CD4-positive, alpha-beta T cell treated with Interleukin-1 beta for 1 hour (primary cell): ENCODE measurements at regions not wholly inside any gene's neighbourhood (a gene's known extent, or its start where the extent isn't known, plus 50 kb on each side); places are given as distances from the start of the nearest gene placed in this dataset.
"Not testable (repeated sequence)": the region's sequence is repeated elsewhere in the genome, so short reads cannot be mapped to it uniquely, and the experiment has no call there.

Source experiments
- DNase-seq, 2 donors: peaks; one replicate each; pipeline ENCODE4 v3.0.0-alpha.2; 2020 to 2022

DNA sequence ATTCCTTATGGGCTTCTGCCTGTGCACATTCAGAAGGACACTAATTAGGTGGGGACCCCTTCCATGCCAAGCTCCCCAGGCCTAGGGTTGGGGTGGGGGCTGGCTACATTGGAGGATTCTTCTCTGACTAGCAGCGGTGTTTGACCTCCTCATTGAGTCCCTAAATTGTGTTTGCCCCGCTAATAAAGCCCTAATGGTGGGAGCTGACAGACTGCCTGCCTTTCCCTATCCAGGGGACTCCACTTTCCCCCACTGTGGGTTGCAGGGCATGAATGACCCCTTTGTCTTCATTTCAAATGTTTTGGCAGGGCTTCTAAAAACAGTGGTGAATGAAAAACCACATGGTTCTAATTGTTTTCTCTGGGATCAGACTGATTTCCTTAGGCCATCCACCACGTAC lies 476.8 kb upstream of the CDH11 start:
- DNase-seq = no peak

DNA sequence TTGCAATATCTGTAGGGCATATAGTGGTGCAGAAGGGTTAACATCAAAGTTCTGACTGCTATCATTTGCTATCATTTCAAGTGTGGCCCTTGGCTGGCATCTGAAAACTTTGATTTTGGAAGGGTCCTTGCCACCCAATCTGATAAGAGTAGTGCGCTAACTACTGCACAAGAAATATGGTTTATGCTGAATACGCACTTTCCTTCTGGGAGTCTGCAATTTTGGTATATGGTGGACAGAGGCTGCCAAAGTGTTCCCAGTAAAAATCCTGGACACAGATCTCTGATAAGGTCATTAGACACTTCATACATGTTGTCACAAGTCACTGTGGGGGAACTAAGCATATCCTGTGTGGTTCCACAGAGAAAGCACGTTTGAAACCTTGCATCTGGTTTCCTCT lies 461.6 kb upstream of the CDH11 start:
- no peak for DNase-seq

DNA sequence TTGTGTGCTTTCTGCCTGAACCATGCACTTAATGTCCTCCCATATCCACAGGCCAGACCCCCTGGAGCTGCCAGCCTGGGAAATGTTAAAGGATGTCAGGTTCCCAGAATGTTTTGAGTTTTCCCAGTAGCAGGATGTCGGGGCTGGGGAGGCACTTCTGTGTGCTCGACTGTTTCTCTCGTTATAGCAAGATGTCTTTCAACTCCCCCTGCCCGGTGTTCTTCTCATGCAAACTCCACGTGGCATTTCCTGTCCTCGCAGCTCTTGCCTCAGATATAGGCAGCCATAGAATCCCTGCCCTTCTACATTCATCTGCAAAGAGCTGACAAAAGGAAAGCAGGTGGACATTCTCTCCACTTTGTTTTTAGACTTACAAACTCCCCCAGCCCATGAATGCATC lies 457.2 kb upstream of the CDH11 start:
- DNase-seq = no peak

DNA sequence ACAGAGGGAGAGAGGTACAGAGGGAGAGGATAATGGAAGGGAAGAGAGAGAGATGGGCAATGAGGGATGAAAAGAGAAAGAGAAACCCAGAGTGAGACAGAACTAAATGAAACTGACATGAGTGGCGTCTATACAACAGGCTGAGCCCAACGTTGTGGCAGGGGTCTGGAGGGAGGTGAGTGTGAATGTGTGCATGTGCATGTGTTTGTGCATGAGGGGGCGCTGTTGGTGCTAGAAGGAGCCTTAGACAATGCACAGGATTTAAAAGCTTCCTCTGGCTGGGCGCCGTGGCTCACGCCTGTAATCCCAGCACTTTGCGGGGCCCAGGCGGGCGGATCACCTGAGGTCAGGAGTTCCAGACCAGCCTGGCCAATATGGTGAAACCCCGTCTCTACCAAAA lies 454.8 kb upstream of the CDH11 start:
- no peak for DNase-seq

DNA sequence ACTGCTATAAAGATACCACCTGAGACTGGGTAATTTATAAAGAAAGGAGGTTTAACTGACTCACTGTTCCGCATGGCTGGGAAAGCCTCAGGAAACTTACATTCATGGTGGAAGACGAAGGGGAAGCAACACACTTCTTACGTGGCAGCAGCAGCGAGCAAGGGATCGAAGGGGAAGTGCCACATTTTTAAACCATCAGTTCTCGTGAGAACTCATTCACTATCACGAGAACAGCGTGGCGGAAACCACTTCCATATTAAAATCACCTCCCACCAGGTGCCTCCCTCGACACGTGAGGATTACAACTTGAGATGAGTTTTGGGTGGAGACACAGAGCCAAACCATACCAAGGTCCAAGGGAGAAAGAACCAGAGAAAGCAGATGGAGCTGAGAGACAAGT lies 454.3 kb upstream of the CDH11 start:
- no peak for DNase-seq

DNA sequence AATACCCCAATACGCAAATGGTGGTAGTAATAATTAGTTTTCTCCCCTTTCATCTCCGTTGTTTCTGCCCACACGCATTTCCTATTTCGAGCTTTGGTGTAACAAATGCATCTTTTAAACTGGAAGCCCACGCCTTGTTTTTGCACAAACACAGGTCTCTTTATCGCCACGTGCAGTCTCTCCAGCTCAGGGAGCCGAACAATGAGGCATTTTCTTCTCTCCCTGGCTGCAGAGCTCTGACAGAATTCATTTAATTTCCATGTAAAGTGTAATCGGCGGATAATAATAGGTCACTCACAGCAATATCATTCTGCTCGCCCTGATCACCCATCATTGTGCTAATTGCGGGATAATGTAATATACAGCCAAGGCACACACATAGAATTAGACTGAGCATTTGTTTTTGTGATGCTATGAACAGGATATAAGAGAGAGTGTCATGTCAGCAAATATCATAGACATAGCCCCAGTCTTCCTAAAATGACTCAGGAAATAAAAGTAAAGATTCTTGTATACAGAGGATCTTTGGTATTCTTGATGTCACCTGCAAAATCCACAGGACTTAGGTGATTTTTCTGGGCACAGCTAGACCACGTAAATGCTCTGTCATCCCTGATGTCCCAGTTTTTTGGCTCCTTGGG lies 452.6 kb upstream of the CDH11 start:
- no peak for DNase-seq

DNA sequence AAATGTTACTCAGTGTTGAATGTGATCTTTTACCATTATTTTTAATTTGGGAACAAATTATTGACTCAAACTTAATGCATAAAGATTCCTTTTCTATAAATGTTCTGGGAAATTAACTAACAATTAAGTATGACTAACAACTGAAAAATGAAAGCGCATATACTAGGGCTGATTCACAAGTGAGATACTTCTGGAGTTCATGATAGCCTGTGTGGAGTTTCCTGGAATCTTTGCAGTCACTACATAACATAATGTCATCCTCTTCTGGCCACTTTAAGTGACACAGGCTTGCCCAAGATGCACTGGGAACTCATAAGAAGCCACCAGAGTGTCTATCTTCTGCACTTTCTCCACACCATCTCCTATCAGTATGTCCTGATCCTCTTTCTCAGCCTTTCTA lies 450.3 kb upstream of the CDH11 start:
- DNase-seq = no peak

DNA sequence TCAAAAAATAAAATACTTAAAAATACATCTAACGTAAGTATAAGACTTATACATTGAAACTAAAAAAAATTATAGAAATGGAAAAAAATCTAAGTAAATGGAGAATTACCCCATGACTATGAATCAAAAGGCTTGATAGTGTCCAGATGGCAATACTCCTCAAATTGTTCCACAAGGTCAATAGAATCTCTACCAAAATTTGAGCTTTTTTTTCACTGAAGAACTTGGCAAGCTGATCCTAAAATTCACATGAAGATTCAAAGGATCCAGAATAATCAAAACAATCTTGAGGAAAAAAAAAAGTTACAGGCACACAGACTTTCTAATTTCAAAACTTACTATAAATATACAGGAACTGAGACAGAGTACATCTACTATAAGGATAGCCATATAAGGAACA lies 448.4 kb upstream of the CDH11 start:
- no peak for DNase-seq

DNA sequence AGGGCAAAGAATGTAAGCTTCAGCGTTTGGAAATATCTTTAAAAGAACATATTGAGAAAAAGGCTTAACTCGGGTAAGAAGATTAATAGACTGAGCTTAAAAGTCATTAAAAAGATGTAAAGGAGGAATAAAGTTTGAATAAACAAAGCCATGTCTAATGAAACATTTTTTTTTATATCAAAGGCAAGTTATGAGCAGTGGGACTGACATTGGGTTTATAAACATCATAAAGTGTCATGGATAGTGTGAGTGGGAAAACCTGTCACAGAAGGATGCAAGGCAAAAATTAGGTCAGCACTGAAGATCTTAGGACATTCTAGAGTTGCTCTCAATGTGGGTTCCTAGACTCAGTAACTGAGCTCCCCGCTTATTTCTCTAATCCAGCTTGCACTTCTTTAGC lies 438.0 kb upstream of the CDH11 start:
- DNase-seq = no peak

DNA sequence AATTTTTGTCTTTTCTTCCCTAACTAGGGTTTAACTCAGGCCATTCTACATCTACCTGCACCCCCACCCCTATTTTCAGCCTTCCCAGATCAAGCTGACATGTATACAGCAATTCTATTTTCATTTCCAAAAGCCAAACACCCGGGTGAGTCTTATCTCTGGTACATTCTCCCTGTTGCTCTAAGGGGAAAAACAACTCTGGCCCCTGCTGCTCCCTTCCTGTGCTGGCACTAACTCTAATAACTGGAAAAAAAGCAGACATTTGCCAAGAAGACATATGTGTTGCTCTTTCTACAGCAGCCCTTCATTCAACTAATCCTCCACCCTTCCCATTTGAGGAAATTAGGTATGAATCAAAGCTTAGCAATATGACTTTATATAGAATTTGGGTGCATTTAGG lies 427.8 kb upstream of the CDH11 start:
- not testable (repeated sequence) for DNase-seq

DNA sequence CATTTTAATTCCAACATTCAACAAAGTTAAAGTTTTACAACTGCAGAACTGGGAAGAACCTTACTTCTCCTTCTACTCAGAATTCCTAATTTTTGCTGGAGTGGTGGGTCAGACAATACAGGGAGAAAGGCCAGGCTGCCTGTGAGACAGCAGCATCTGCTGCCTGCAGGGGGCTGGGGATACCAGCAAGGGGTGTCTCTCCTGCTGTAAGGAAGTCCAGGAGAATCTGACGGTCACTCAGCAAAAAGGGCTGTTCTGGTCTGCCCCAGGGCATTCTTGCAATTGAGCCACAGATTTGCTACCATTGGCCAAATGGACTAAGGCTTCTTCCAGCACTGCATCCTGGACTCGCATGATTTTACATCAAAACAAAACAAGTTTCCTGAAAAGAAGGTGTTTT lies 426.6 kb upstream of the CDH11 start:
- no peak for DNase-seq

DNA sequence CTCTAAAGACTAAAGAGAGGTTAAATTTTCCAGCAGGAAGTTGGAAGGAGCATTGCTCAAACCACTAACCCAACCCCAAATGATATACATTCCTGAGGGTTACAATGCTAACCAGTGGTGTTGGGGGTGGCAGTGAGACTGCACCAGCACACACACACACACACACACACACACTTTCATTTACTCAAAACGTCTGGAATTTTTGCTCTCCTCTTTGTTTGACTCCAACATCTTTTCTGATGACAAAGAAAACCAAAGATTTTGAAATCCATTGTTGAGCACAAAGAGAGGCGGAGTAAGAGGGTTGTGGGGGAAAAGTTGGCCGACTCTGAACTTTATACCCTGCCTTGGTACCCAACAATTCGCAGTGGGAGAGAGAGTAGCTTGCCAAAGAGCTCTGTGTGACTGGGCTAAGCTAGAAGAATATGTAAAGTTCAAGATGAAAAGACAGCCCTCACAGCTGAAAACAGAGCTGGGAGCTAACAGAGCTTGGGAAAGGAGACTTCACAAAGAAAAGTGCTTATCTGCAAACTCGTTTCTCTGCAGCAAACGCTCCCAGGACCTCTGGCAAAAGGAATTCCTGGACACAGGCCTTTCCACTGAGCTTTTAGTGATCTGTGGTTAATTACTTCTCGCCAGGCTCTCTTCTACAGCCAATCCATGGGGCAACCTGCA lies 426.0 kb upstream of the CDH11 start:
- DNase-seq = no peak

DNA sequence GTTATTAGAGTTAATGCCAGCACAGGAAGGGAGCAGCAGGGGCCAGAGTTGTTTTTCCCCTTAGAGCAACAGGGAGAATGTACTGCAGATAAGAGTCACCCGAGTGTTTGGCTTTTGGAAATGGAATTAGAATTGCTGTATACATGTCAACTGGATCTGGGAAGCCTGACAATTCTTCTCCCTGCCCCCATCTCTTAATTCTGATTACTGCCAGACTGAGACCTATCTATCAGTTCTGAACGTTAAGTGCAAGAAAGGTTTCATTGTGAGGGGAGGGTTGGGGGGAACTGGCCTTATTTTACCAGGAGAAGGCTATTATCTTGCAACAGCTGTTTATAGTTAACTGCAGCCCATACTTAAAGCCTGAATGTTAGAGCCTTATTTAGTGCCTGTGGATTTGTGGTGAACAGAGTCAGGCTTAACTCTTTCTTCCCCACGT lies 424.5 kb upstream of the CDH11 start:
- DNase-seq = no peak

DNA sequence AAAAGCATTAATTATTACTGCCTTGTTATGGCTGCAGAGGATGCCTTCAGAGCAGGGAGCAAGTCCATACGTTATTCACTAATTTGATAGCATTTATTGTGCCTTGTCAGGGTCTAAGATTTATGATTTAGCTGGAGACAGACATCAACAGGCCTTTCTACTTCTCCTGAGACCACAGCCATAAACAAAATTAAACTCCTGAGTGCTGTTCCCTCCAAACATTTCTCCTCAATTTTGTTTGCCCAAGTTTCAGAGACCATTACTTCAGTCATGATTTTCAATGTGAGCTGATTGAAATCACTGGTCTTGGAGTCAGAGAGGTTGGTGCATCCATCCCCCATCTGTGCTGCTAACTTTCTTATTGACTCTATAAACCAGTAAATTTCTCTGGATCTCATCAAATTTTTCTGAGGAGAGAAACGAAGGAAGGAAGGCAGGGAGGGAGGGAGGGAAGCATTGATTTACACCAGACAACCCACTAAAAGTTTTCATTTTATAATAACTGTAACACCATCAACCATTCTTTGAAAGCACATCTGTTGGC lies 423.6 kb upstream of the CDH11 start:
- no peak for DNase-seq

DNA sequence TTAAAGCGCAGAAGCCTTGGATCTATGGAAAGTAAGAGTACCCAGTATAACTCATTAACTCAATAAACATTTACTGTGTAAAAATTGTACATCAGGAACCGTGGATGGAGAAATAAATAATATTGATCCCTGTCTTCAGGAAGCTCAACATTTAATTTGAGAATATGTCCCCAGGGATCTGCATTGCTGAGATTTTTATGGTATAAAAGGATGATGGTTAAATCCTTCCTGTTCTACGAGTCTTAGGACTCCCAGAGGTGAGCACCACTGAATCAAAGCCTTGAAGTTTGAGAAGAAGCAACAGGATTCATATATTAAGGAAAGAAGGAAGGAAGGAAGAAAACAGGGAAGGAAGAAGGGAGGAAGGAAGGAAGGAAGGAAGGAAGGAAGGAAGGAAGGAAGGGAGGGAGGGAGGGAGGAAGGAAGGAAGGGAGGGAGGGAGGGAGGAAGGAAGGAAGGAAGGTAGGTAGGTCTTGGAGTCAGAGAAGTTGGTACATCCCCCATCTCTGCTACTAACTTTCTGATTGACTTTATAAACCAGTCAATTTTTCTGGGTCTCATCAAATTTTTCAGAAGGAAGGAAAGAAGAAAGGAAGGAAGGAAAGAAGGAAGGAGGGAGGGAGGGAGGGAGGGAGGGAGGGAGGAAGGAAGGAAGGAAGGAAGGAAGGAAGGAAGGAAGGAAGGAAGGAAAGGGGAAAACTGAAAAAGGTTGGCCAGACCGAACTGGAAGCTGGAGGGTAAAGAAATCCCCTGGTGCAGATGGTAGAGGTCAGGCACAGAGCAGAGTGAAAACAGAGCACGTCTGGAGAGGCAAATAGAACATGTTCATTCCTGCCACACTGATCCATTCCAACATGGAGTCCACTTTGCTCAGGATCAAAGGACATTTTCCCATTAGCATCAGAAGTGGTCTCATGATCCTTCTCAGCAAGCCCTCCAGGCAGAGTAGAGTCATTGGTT lies 422.2 kb upstream of the CDH11 start:
- no peak for DNase-seq

DNA sequence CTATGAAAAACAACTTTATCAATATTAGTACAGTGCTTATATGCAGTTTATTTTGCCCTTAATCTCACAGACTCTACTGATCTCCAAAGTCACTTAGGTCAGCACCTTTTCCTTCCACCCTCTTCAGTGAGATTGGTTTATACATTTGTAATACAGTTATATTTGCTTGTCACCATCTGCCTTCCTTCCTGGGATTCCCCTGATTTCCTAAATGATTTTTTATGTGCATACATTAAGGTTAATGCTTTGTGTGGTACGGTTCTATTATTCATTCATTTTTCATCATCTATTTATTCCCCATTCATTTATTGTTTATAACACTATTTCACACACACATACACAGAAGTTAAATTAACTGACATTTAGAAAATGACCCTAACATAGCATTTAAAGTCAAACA lies 419.8 kb upstream of the CDH11 start:
- no peak for DNase-seq

DNA sequence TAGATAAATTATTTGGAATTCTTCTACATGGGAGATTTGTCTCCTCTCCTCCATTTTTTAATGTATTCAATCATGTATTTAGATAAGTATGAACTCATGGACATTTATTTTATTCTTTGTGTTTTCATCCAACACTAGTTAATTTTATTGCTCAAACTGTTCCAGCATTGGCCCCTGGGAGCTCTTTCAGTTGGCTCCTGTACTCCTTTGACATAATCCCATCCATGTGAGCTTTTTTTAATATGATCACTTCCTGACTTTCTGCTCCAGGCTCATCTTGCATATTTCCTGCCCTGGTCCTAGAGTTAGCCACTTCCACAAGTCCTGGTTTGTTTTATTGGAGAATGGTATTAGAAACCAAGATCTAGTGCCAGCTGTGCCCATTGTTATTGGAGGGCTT lies 419.0 kb upstream of the CDH11 start:
- no peak for DNase-seq

DNA sequence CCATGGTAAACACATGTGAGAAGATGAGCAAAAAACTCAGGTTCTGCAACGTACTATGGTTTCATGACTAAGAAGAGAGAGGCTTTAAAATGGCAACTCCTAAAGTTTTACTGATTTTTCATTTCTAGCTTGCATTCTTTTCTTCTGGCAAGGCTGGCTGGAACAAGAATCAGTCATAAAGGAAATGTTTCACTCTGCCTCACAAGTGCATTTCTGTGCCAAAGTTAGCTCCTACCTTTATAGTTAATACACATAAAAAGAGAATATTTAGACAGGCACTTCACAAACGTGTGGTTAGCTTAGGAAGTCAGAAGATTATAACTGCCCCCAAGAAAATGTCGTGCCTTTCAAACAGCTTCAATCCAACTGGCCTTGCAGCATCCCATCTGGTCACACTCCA lies 417.1 kb upstream of the CDH11 start:
- DNase-seq = no peak

DNA sequence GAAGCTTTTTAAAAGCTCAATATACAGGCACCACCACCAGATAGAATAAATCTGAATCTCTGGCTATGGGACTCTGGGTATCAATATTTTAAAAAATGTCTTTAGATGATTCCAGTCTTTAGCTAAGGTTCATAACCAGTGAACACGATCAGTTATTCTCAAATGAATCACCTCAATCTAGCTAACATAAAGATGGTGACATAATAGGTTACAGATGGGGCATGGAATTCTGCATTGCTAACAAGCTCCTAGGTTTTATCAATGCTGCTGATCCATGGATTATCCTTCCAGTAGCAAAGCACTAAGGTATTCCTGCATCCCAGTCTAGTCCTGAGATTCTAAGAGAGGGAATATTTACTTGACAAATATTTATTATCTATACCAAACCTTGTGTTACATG lies 415.5 kb upstream of the CDH11 start:
- no peak for DNase-seq

DNA sequence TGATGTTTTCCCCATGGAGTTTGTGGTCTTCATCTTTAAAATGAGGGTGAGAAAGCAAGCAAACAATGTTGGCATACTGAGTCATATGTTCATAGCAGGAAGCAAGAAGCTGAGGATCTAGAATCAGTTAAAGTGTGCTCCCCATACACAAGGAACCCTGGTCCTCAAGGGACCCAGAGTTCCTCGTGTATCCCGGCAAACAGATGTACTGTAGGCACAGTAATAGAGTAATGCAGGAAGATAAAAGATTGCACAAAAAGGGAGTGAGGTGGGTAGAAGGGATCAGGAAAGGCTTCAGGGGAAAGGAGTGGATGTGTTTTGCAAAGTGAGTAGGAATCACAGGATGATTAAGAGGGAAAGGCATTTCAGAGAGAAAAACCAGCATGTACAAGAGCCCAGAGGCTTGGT lies 412.3 kb upstream of the CDH11 start:
- no peak for DNase-seq

DNA sequence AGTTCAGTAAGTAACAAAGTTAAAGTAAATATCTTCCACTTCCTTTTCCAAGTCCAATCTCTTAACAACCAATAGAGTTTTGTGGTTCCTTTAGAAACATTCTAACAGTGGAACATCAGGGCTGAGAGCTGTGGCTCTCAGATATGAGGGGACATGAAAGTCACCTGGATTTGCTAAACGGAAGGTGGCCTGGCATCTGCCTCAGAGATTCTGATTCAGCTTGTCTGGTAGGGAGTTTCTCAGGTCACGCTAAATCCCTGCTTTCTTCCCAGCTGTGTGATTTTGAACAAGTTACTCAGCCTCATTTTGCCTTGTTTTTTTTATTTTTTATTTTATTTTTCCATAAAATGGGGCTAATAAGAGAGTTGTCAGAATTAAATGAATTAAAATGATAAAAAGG lies 411.0 kb upstream of the CDH11 start:
- DNase-seq = no peak

DNA sequence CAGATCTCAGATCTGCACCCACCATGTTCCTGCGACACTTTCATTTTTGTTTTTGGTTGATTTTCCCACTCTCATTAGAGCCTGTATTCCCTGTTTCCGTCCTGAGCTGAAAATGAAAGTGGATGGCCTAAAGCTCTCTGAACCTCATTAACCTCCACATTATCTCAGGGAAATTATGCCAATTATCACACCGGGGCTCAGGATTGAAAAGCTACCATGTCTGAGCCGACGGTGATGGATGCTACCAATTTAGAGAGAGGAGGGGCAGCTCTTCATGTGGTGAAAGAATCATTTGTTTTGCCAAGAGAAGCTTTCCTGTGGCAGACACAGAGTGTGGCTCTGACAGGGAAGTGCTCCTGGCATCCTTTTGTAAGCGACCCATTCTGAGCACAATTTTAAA lies 410.4 kb upstream of the CDH11 start:
- DNase-seq = no peak

DNA sequence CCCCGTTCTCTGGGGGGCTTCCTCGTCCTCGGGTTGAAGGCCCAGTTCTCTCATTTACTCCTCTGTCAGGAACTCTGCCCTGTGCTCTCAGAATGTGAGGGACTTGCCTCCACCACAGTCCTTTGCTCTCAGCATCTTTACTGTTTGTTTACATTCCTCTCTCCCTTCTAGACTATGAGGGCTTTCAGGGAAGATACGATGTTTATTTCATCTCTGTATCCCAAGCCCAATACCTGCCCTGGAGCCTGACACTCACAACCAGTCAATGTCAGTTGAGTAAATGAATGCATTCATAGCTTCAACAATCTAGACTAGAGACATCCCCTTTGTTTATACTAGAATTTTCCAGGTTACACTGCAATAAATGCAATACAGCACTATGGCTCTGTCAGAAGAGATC lies 409.6 kb upstream of the CDH11 start:
- no peak for DNase-seq

DNA sequence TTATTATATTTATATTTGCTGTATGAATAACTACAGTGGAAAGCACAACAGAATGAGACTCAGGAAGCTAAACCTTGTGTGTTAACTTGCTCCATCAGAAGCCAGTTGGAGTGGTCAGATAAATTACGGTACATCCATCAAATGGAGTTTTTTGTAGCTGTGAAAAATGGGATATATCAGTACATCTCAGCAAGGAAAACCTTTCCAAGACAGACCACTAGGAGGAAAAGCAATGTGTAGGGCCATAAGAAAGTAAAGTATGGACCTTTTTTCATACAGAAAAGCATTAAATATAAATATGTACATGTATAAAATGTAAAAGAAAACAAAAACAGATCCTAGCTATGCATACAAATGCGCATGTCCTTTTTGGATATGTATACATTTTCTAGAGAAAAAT lies 403.8 kb upstream of the CDH11 start:
- no peak for DNase-seq
